Omental fat pad (tissue), 3 donors: ENCODE measurements at regions not wholly inside any gene's neighbourhood (a gene's known extent, or its start where the extent isn't known, plus 50 kb on each side); places are given as distances from the start of the nearest gene placed in this dataset.

ENCODE experiments used
- ATAC-seq: fragments of 150-250 bp; one replicate; pipeline ENCODE4 v1.9.1; 2016; ENCODE audit warnings: mild to moderate bottlenecking, moderate library complexity; ENCODE audit not compliant: low FRiP score
- DNase-seq: peaks from one replicate; pipeline ENCODE4 v3.0.0-alpha.2; 2019; ENCODE audit warnings: low spot score
- TF ChIP-seq, protein P1 (sequence below), 3 donors: fragments of 450-650 bp; IDR thresholded peaks; one replicate each; pipeline ENCODE4 v1.5.1; 2016 to 2017; ENCODE audit warnings: antibody characterized with exemption in 3 of 3, mild to moderate bottlenecking in 3 of 3, moderate library complexity in 2 of 3

DNA sequence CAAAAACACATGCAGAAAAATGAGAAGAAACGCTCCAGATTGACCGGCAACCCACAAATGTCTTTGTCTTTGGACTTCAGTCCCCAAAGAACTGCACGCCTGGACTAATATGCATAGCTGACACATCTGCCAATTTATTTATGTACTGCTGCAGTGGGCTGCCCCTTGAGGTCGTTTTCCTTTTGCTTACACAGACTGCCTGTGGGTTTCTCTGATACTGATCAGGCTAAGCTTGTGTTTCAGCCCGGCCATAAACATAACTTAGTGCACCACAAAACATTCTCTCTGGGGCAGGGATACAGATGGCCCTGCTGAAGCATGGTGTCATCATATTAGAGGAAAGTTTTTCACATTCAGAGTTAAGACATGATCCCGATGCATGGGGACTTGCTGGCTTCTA, 75.4 kb downstream of the NUDT12 start:
- TF ChIP-seq, protein P1, sequence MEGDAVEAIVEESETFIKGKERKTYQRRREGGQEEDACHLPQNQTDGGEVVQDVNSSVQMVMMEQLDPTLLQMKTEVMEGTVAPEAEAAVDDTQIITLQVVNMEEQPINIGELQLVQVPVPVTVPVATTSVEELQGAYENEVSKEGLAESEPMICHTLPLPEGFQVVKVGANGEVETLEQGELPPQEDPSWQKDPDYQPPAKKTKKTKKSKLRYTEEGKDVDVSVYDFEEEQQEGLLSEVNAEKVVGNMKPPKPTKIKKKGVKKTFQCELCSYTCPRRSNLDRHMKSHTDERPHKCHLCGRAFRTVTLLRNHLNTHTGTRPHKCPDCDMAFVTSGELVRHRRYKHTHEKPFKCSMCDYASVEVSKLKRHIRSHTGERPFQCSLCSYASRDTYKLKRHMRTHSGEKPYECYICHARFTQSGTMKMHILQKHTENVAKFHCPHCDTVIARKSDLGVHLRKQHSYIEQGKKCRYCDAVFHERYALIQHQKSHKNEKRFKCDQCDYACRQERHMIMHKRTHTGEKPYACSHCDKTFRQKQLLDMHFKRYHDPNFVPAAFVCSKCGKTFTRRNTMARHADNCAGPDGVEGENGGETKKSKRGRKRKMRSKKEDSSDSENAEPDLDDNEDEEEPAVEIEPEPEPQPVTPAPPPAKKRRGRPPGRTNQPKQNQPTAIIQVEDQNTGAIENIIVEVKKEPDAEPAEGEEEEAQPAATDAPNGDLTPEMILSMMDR (IDR thresholded peaks at IDR 0.05): no peak
- DNase-seq (no peak), ATAC-seq (no peak)

- DNase-seq (no peak), ATAC-seq (no peak)
- TF ChIP-seq, protein P1 (IDR thresholded peaks at IDR 0.05): no peak
Observed at GRCh38 chr5:103486739-103487138, 75.8 kb downstream of the NUDT12 start.

DNA sequence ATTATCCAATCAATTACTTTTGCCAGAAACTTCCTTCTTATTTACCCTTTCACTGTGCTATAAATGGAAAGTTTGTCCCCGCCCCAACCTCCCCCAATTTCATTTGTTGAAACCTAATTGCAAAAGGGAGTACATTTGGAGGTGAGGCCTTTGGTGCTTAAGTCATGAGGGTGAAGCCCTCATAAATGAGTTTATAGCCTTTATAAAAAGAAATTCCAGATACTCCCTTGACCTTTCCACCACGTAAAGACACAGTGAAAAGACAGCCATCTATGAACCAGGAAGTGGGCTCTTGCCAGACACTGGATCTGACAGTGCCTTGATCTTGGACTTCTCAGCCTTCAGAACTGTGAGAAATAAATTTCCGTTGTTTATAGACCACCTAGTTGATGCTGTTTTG, 82.3 kb downstream of the NUDT12 start:
- TF ChIP-seq, protein P1 (IDR thresholded peaks at IDR 0.05): no peak
- DNase-seq (no peak), ATAC-seq (no peak)

- DNase-seq (no peak), ATAC-seq (no peak)
- TF ChIP-seq, protein P1 (IDR thresholded peaks at IDR 0.05): no peak
Observed at GRCh38 chr5:103477678-103478077, 84.9 kb downstream of the NUDT12 start.

DNA sequence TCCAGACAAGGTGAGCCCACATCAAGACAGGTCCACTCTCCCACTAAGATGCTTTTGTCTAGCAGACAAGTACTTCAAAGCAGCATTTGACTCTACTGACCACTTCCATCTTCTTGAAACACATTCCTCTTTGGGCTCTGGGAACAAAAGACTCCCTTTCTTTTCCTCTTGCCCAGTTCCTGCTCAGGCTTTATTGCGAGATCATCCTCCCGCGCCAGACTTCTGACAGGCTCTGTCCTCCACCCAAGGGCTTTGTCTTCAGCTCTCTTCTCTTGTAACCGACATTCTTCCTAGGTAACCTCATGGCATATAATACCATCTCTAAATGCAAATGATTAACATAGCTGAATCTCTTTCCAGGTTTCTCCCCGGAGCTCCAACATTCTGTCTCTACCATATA, 85.8 kb downstream of the NUDT12 start:
- TF ChIP-seq, protein P1 (IDR thresholded peaks at IDR 0.05): no peak
- ATAC-seq: no peak

DNA sequence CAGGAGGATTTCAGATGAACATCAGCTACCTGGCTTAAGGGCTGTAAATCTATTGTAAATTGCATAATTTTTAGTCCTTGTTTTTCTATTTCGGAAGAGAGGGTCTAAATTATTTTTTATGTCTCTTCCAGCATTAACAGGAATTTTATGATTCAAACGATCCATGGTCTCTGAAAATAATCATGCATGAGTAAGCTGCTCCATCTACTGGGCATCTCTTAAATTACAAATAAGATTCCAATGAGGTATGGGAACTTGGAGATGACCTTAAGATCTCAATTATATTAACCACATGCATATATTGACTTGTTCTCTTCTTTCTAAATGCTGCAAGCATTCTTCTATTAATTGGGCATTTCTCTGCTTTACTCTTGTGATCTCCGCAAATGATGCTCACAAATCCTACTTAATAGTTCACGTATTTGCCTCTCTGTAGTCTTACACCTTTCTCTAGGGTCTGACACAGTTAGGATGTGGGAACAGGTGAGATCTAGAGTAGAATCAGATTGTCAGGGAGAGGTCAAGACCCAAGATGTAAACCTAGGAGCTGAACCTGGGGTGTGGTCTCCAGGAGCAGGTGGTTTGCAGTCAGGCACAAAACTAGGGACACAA, 86.9 kb downstream of the NUDT12 start:
- DNase-seq: no peak
- TF ChIP-seq, protein P1 (IDR thresholded peaks at IDR 0.05): no peak
- ATAC-seq: peak; percentile 70

More for the DNA sequence above, 85.8 kb downstream of the NUDT12 start:
- DNase-seq: no peak

GRCh38 chr5:103474677-103475076, 87.9 kb downstream of the NUDT12 start:
- TF ChIP-seq, protein P1 (IDR thresholded peaks at IDR 0.05): no peak
- ATAC-seq (no peak), DNase-seq (no peak)
